Activated naive CD4-positive, alpha-beta T cell treated with anti-CD3 and anti-CD28 coated beads, Interleukin-2, amount 50 U/mL, for 24 hours (primary cell): ENCODE measurements at regions not wholly inside any gene's neighbourhood (a gene's known extent, or its start where the extent isn't known, plus 50 kb on each side); places are given as distances from the start of the nearest gene placed in this dataset.

Experiments
- H3K27ac Mint-ChIP-seq: one replicate; pipeline ENCODE4 v1.8.0; 2021; ENCODE audit warnings: mild to moderate bottlenecking, mixed read lengths
- H3K27me3 Mint-ChIP-seq: one replicate; pipeline ENCODE4 v1.8.0; 2021; ENCODE audit warnings: mixed read lengths
- H3K36me3 Mint-ChIP-seq: one replicate; pipeline ENCODE4 v1.8.0; 2021; ENCODE audit warnings: mixed read lengths
- H3K4me1 Mint-ChIP-seq: one replicate; pipeline ENCODE4 v1.8.0; 2021; ENCODE audit warnings: mixed read lengths
- H3K4me3 Mint-ChIP-seq: one replicate; pipeline ENCODE4 v1.8.0; 2021; ENCODE audit warnings: mild to moderate bottlenecking, mixed read lengths
- H3K9me3 Mint-ChIP-seq: one replicate; pipeline ENCODE4 v1.8.0; 2021; ENCODE audit warnings: mixed read lengths

- Mint-ChIP-seq H3K4me3 (no peak overlapping the region), H3K4me1 (no peaks in the 10 kb centered on the region), H3K27me3 (peaks cover 3% of the 10 kb centered on the region), H3K36me3 (peaks cover 6% of the 10 kb centered on the region), H3K27ac (no peak overlapping the region), H3K9me3 (peaks cover 7% of the 10 kb centered on the region)
Observed at GRCh38 chr17:51527225-51527982, 267.1 kb downstream of the UTP18 start.

GRCh38 chr17:51528111-51528510, 267.8 kb downstream of the UTP18 start:
- Mint-ChIP-seq H3K27me3 (peaks cover 3% of the 10 kb centered on the region), H3K4me1 (no peaks in the 10 kb centered on the region), H3K27ac (no peak overlapping the region), H3K9me3 (peaks cover 7% of the 10 kb centered on the region), H3K36me3 (peaks cover 6% of the 10 kb centered on the region), H3K4me3 (no peak overlapping the region)

- Mint-ChIP-seq H3K9me3 (no peaks in the 10 kb centered on the region), H3K36me3 (no peaks in the 10 kb centered on the region), H3K4me3 (no peak overlapping the region), H3K27ac (no peak overlapping the region), H3K4me1 (no peaks in the 10 kb centered on the region), H3K27me3 (no peaks in the 10 kb centered on the region)
Observed at GRCh38 chr17:51533219-51533618, 272.9 kb downstream of the UTP18 start.

GRCh38 chr17:51533821-51534220, 273.5 kb downstream of the UTP18 start:
- H3K9me3 Mint-ChIP-seq, result no peaks in the 10 kb centered on the region
- no peak overlapping the region for H3K4me3 Mint-ChIP-seq
- no peaks in the 10 kb centered on the region for H3K36me3 Mint-ChIP-seq
- H3K27ac Mint-ChIP-seq, result no peak overlapping the region
- no peaks in the 10 kb centered on the region for H3K27me3 Mint-ChIP-seq
- H3K4me1 Mint-ChIP-seq, result no peaks in the 10 kb centered on the region

GRCh38 chr17:51536627-51537026, 276.3 kb downstream of the UTP18 start:
- no peak overlapping the region for H3K27ac Mint-ChIP-seq
- no peaks in the 10 kb centered on the region for H3K27me3 Mint-ChIP-seq
- no peaks in the 10 kb centered on the region for H3K36me3 Mint-ChIP-seq
- H3K4me3 Mint-ChIP-seq, result no peak overlapping the region
- no peaks in the 10 kb centered on the region for H3K9me3 Mint-ChIP-seq
- H3K4me1 Mint-ChIP-seq, result peaks cover 15% of the 10 kb centered on the region

GRCh38 chr17:51537996-51538550, 277.7 kb downstream of the UTP18 start:
- no peak overlapping the region for H3K27ac Mint-ChIP-seq
- H3K36me3 Mint-ChIP-seq, result no peaks in the 10 kb centered on the region
- no peaks in the 10 kb centered on the region for H3K9me3 Mint-ChIP-seq
- no peak overlapping the region for H3K4me3 Mint-ChIP-seq
- no peaks in the 10 kb centered on the region for H3K27me3 Mint-ChIP-seq
- peaks cover 15% of the 10 kb centered on the region for H3K4me1 Mint-ChIP-seq

- no peak overlapping the region for H3K27ac Mint-ChIP-seq
- H3K9me3 Mint-ChIP-seq, result no peaks in the 10 kb centered on the region
- peaks cover 15% of the 10 kb centered on the region for H3K4me1 Mint-ChIP-seq
- H3K4me3 Mint-ChIP-seq, result no peak overlapping the region
- no peaks in the 10 kb centered on the region for H3K36me3 Mint-ChIP-seq
- no peaks in the 10 kb centered on the region for H3K27me3 Mint-ChIP-seq
Observed at GRCh38 chr17:51540151-51540550, 279.8 kb downstream of the UTP18 start.

GRCh38 chr17:51541215-51541614, 280.9 kb downstream of the UTP18 start:
- H3K27ac Mint-ChIP-seq, result no peak overlapping the region
- peaks cover 15% of the 10 kb centered on the region for H3K4me1 Mint-ChIP-seq
- H3K4me3 Mint-ChIP-seq, result no peak overlapping the region
- no peaks in the 10 kb centered on the region for H3K36me3 Mint-ChIP-seq
- H3K9me3 Mint-ChIP-seq, result no peaks in the 10 kb centered on the region
- H3K27me3 Mint-ChIP-seq, result no peaks in the 10 kb centered on the region

- Mint-ChIP-seq H3K36me3 (no peaks in the 10 kb centered on the region), H3K4me3 (no peak overlapping the region), H3K27ac (no peak overlapping the region), H3K4me1 (no peaks in the 10 kb centered on the region), H3K27me3 (no peaks in the 10 kb centered on the region), H3K9me3 (no peaks in the 10 kb centered on the region)
Observed at GRCh38 chr17:51546114-51546513, 285.8 kb downstream of the UTP18 start.

- Mint-ChIP-seq H3K36me3 (no peaks in the 10 kb centered on the region), H3K4me3 (no peak overlapping the region), H3K27me3 (no peaks in the 10 kb centered on the region), H3K4me1 (no peaks in the 10 kb centered on the region), H3K9me3 (no peaks in the 10 kb centered on the region), H3K27ac (no peak overlapping the region)
Observed at GRCh38 chr17:51548125-51548524, 287.8 kb downstream of the UTP18 start.

GRCh38 chr17:51555153-51555552, 294.8 kb downstream of the UTP18 start:
- H3K4me3 Mint-ChIP-seq, result no peak overlapping the region
- H3K27me3 Mint-ChIP-seq, result peaks cover 11% of the 10 kb centered on the region
- no peaks in the 10 kb centered on the region for H3K36me3 Mint-ChIP-seq
- H3K27ac Mint-ChIP-seq, result no peak overlapping the region
- H3K4me1 Mint-ChIP-seq, result no peaks in the 10 kb centered on the region
- H3K9me3 Mint-ChIP-seq, result no peaks in the 10 kb centered on the region

GRCh38 chr17:51559778-51560177, 299.4 kb downstream of the UTP18 start:
- Mint-ChIP-seq H3K4me3 (no peak overlapping the region), H3K9me3 (no peaks in the 10 kb centered on the region), H3K27me3 (peaks cover 13% of the 10 kb centered on the region), H3K36me3 (no peaks in the 10 kb centered on the region), H3K4me1 (no peaks in the 10 kb centered on the region), H3K27ac (no peak overlapping the region)

- Mint-ChIP-seq H3K4me1 (no peaks in the 10 kb centered on the region), H3K4me3 (no peak overlapping the region), H3K9me3 (no peaks in the 10 kb centered on the region), H3K36me3 (no peaks in the 10 kb centered on the region), H3K27me3 (peaks cover 14% of the 10 kb centered on the region), H3K27ac (no peak overlapping the region)
Observed at GRCh38 chr17:51560398-51560797, 300.1 kb downstream of the UTP18 start.

- peaks cover 19% of the 10 kb centered on the region for H3K27me3 Mint-ChIP-seq
- no peak overlapping the region for H3K27ac Mint-ChIP-seq
- no peaks in the 10 kb centered on the region for H3K4me1 Mint-ChIP-seq
- H3K36me3 Mint-ChIP-seq, result no peaks in the 10 kb centered on the region
- no peak overlapping the region for H3K4me3 Mint-ChIP-seq
- H3K9me3 Mint-ChIP-seq, result no peaks in the 10 kb centered on the region
Observed at GRCh38 chr17:51563961-51564360, 303.6 kb downstream of the UTP18 start.

- no peaks in the 10 kb centered on the region for H3K4me1 Mint-ChIP-seq
- no peak overlapping the region for H3K4me3 Mint-ChIP-seq
- peaks cover 33% of the 10 kb centered on the region for H3K27me3 Mint-ChIP-seq
- peaks cover 10% of the 10 kb centered on the region for H3K9me3 Mint-ChIP-seq
- peaks cover 3% of the 10 kb centered on the region for H3K36me3 Mint-ChIP-seq
- no peak overlapping the region for H3K27ac Mint-ChIP-seq
Observed at GRCh38 chr17:51572115-51572514, 311.8 kb downstream of the UTP18 start.
